OCI-LY1 (cell line): ENCODE measurements at regions not wholly inside any gene's neighbourhood (a gene's known extent, or its start where the extent isn't known, plus 50 kb on each side); places are given as distances from the start of the nearest gene placed in this dataset.

Source experiments
- CTCF ChIP-seq: fragments of 200-600 bp; sonication (generic), shearing (Covaris generic); IDR thresholded peaks from 2 replicates; pipeline ENCODE4 v1.5.1; 2017; ENCODE audit warnings: mild to moderate bottlenecking, antibody characterized with exemption, low read length, moderate library complexity, mixed read lengths
- EZH2 ChIP-seq: fragments of 200-600 bp; sonication (generic), shearing (Covaris generic); IDR thresholded peaks from 2 replicates; pipeline ENCODE4 v1.8.0; 2017; ENCODE audit warnings: borderline replicate concordance, mixed run types, mild to moderate bottlenecking, antibody characterized with exemption, low read length, moderate library complexity, mixed read lengths

- TF ChIP-seq CTCF (no peak), EZH2 (no peak)
Observed at GRCh38 chr11:92436034-92436920, 211.7 kb downstream of the FAT3 start.
